HG03520 (cell line): ENCODE measurements at regions not wholly inside any gene's neighbourhood (a gene's known extent, or its start where the extent isn't known, plus 50 kb on each side); places are given as distances from the start of the nearest gene placed in this dataset.

Experiments
- ATAC-seq: cut with Tn5 transposase; IDR thresholded peaks from one replicate; pipeline ENCODE4 v1.9.1; 2021; ENCODE audit warnings: mild to moderate bottlenecking, moderate library complexity; ENCODE audit not compliant: unreplicated experiment

DNA sequence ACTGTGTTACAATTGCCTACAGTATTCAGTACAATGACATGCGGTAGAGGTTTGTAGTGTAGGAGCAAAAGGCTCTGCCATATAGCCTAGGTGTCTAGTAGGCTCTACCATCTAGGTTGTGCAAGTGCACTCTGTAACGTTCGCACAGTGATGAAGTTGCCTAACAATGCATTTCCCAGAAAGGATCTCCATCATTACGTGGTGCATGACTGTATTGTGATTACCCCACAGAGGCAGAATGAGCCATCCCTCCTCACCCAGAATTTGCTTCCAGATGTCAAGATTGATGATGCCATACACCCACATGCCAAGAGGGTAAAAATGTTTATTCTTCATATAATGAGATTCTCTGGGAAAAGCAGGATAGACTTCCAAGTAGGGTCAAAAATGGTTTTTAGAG, 199.3 kb upstream of the CTTNBP2NL start:
- ATAC-seq = no peak

DNA sequence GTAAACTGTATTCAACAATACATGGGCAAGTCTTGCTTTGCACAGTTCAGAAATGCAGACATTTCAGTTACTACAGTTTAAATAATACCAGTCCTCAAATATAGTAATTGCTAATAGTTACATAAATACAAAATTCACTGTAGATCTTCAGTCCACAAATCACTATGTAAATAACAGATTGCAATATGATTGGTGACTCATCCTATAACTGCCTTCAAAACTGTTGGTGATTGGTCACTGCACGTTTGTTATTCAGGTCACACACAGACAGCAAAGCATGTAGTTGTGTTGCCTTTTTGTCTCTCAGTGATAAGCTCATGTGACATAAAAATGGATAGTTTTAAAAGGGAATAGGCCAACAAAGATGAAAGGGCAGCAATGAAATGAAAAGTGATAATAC, 186.5 kb upstream of the CTTNBP2NL start:
- ATAC-seq = no peak

DNA sequence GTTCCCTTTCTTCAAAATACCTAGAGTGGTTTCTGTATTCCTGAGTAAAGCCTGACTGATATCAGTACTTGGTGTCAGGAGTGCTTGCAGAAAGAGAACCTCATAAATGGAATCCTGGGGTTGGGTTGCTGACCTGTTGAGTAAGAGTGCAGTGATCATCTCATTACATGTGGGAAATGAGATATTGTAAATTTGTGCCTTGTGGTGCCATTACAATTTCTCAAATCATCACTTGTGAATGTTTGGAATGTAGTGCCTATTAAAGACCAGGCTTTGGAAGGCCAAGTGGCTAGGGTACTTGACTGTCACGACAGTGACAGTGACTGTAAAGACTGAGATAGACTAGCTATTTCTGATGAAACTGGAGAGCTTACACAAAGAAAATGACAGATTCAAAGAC, 176.7 kb upstream of the CTTNBP2NL start:
- no peak for ATAC-seq

DNA sequence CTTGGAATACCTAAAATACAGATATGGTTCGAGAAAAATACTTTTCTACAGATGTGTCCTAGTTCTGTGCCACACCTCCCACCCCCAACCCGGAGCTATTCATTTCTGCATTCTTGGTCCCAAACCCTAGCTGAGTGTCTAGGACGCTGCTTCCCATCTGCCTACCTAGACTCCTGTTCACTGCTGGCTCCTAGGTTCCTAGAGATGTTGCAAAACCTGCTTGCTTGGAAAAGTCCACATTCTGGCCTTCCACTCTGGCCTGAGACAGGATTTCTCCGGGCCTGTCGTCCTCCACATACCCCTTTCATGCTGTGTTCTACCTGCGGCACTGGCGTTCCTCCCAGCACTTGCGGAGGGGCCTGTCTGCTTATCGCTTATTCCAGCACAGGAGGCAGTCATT, 165.8 kb upstream of the CTTNBP2NL start:
- no peak for ATAC-seq

DNA sequence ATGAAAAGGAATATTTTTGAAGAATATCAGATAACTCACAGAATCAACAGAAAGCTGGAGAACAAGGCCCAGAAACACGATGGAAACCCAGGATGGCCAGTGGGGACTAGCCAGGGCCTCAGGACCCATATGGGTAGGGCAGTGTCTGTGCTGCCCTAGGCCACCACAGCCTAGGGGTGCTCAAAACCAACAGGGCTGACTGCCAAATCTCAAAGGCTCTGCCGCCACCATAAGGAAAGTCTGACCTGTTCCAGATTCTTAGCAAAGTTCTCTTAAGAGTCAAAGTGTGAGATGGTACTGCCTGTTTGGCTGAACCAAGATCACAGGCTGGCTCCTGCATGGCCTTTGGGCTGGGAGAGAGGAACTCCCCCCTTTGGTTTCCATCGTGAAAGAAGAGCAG, 164.7 kb upstream of the CTTNBP2NL start:
- no peak for ATAC-seq

DNA sequence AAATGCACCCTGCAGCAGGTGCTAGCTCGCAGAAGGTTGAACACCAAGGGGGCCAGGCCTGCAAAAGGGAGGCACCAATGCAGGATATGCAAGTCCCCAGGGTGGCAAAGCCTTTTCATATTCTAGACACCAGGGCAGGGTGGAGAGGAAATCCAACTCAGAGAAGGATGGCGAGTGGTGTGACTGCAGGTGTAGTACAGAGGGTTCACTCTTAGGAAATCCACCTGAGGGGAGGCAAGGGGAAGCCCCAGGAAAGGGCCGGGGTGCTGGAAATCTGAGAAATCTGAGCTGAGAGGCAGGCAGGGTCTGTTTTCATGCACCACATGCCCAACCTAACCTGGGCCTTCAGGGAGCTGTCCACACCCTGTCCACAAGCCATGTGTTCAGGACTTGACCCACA, 163.2 kb upstream of the CTTNBP2NL start:
- no peak for ATAC-seq

DNA sequence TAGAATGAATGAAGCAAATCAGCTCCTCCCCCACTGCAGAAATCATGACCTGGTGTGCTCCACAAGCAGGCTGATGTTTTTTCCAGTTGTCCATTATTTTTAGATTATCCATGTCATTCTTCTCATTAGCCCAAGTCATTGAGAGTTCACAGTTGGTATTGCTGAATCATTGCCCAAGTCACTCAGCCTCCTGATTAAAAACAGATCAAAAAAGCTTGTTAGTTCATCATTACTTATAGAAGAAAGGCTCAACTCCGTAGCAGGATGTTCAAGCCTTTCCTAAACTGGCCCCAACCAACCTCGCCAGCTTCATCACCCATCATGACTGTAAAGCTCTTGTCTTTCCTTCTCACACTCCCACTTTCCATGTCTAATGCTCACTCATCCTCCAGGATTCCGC, 161.3 kb upstream of the CTTNBP2NL start:
- ATAC-seq = no peak

DNA sequence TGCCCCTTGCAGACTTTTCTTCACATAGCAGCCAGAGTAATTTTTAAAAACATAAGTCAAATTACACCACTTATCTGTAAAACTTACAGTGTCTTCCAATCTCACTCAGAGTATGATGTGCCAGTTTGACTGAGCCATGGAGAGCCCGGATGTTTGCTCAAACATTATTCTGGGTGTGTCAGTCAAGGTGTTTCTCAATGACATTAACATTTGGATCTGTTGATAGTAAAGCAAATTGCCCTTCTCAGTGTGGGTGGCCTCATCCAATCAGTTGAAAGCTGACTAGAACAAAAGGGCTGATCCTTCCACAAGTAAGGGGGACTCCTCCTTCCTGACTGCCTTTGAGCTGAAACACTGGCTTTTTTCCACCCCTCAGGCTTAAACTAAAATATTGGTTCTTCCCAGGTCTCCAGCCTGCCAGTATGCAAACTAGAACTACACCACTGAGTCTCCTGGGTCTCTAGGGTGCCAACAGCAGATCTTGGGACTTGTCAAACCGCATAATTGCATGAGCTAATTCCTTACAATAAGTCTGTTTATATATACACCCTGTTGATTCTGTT, 157.9 kb upstream of the CTTNBP2NL start:
- no peak for ATAC-seq

DNA sequence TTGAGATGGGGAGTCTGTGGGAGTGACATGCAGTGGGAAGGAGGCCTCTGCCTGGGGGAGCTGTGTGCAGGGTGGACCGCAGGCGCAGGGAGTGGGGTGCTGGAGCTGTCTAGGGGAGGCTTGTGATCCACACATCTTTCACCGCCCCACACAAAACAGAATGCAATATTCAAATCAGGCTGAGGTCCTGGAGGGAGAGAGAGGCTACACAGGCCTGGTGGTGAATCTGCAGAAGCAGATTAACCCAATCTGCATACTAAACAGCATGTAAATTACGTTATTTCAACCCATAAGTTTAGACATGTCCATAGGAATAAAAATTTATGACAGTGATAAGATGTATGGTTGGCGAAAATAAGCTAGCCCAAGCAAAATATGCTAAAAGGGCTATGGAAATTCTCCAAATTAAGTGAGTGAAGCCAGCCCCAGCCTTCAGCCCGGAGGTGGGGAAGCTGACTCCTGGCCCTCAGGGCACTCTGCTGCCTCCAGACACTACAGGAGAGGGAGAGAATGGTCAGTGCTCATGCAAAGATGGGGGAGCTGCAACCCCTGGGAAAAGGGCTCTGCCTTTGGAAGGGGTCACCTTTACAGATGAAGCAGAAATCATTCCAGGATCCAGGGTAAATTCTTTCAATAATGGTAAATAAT, 156.2 kb upstream of the CTTNBP2NL start:
- no peak for ATAC-seq

DNA sequence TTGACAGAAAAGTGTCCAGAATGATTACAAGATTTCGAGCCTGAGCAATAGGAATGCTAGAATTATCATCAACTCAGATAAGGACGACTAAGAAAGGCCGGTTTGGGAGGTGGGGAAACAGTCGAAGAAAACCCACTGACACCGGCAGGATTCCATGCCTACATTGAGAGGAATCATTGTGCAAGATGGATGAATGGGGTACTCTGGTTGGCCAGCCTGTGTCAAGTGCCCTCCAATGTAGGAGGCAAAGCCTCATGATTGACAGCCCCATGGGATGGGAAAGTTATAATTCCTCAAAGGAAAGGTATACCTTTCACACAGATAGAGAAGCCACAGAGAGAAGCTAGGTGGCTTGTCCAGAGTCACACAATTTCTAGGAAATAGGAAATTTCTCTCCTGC, 153.5 kb upstream of the CTTNBP2NL start:
- no peak for ATAC-seq

DNA sequence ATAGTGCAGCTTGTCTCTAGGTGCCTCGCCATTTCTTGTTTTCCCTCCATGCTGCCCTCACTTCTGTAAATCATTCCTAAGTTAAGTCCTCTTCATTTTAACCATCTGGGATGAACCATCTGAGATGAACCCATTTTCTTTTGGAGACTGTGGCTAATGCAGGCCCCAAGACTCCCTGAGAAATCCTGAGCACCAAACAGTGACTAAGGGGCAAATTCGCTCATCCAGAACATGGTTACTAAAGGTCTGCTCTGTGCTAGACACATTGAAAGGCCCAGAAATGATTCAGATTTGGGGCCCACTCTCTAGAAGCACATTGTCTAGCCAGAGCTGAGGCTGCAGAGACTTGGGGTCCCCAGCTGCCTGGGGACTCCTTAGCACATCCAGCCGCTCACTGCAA, 151.9 kb upstream of the CTTNBP2NL start:
- ATAC-seq = no peak

DNA sequence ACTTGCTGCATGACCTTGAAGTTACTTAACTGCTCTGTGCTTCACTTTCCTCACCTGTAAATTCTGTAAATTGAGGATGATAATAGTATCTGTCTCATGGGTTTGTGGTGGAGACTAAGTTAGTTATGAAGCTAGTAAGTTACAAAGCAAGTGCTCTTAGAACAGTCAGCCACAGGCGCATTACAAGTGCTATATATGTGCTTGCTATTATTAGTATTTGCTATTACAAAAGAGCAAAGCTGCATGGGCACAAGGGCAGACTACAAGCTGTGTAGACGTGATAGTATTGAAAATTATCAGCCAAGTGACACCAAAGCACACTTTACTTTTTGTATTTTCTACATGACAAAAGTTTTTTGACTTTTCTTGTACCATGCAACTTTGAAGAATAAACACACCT, 150.9 kb upstream of the CTTNBP2NL start:
- no peak for ATAC-seq

DNA sequence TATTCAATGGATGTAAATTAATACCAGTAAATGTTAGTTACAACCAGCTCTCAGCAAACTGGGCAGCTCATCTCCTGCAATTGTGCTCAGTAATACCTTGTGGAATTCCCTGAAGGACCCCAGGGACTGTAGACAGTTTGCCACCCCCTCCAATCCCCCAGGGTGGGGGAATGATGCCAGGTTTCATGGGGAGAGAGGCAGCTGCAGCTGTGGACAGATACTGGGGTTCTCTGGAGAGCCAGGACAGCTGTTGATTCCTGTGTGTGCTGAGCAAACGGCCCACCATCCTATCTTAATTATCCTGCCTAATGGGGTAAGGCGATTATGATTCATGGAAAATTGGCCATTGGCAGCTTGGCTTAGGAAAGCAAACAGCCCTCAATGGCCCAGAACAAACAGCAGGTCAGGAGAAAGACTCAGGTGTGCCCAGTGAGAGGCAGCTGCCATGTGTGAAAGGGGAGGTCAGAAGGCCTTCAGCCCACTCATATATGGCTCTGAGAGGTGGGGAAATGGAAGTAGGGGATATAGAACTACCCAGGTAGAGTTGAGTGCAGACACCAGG, 148.9 kb upstream of the CTTNBP2NL start:
- ATAC-seq = no peak

DNA sequence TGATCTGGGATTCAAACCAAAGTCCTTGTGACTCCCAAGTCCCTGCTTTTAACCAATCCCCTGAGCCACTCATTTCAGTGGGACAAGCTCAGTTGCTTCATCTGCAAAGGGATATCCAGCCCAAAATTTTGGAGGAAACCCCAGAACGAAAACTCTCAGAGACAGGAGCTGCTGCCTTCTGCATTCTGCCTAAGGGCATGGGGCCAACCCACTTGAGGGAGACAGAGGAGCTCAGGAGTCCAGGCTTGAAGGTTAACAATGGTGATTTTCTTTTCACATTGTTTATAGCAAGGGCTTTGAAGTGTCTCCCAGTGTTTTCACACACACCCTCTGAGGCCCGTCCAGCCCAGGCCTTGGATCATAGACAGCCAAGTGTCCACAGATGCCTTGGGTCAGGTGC, 148.1 kb upstream of the CTTNBP2NL start:
- ATAC-seq = no peak

DNA sequence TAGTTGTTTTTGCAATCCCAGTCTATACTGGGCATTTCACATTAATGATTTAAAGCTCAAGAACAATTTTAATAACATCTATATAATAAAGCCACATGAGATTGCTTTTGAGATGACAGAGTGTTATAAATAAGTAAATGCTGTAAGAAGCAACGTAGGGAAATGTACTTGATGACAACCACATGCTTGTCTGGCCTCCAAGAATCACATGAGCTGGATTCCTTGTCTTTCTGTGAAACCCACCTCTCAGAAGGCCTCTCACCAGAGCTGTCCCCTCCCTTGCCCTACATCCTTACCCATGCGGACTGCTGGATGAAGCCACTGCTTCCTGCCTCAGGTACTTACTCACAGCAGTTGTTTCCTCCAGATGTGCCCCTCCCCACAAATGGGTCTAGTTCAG, 145.1 kb upstream of the CTTNBP2NL start:
- ATAC-seq = no peak

DNA sequence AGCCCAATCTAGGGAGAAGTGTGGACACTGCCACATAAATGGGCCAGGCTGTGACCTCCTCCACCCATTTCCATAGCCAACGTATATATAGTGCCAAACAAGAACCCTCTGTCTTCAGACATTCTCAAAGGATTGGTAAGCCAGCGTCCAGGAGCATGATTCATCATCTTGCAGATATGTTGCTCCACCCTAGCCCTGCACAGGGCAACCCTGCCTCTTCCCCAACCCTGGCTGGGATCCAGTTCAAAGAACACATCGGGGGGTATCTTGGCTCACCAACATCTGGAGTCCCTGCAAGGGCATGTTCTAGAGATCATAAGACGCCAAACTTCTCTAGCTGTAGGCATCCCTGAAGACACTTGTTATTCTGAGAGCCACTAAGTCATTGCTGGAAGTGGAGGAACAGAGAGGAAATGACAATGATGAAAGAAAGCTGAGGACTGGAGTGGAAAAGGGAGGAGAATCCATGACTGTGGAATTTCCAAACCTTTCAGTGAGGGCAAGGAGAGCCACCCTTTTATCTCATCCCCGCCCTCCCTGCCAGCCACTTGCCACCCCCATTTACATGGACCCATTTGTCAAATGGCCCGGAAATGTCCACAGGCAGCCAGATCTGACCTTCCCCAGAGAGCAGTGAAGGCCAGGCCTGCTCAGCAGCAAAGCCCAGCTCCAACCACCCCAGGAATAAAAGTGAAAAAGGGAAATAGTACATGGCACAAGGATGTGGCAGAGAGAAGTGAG, 144.1 kb upstream of the CTTNBP2NL start:
- ATAC-seq = no peak

DNA sequence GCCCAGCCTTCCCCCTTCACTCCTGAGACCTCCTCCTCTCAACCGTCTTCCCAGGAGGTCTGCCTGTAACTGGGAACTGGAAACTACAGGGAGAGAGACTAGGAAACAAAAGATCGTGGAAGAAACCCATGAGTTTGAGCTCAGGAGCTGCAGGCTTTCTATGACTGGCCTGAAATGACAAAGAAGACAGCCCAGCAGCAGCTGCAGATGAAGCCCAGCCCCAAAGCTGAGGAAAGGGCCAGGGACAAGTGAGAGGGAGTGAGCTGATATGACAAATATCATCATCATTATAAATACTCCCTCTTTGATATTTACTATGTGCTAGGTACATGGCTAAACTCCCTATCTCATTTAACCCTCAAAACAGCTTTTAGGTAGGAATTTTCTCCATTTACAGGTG, 142.6 kb upstream of the CTTNBP2NL start:
- ATAC-seq = no peak

DNA sequence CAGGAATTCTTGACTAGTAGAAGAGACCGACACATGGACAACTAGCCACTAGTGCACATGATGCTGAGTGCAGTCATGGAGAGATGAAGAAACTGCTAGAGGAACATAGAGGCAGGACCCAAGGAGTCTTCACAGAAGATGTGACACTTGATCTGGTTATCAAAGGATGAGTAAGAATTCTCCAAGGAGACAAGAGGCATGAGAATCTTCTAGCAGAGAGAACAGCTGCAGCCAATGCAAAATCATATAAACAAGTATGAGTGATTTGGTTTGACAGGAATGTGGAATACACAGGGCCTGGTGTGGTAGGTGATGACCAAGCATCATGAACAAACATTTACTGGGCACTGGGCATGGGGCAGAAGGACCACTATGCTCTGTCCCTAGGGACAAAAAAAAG, 140.9 kb upstream of the CTTNBP2NL start:
- no peak for ATAC-seq

DNA sequence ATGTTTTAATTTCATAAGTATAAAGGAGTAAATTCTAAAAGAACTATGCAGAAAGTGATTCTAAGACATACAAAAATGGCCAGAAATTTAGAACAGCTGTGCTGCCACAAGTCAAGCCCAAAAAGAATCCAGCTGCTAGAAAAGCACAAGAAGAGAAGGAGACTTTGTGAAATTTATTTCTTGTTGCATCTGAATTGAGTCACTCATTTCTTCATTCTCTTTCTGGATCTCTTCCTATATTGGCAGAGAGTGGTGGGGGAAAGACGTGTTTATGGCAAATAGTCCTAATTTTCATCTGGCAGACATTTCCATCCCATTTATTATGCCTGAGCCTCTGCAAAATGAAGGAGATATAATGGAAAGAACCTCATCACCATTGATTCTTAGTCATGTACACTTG, 139.6 kb upstream of the CTTNBP2NL start:
- no peak for ATAC-seq

DNA sequence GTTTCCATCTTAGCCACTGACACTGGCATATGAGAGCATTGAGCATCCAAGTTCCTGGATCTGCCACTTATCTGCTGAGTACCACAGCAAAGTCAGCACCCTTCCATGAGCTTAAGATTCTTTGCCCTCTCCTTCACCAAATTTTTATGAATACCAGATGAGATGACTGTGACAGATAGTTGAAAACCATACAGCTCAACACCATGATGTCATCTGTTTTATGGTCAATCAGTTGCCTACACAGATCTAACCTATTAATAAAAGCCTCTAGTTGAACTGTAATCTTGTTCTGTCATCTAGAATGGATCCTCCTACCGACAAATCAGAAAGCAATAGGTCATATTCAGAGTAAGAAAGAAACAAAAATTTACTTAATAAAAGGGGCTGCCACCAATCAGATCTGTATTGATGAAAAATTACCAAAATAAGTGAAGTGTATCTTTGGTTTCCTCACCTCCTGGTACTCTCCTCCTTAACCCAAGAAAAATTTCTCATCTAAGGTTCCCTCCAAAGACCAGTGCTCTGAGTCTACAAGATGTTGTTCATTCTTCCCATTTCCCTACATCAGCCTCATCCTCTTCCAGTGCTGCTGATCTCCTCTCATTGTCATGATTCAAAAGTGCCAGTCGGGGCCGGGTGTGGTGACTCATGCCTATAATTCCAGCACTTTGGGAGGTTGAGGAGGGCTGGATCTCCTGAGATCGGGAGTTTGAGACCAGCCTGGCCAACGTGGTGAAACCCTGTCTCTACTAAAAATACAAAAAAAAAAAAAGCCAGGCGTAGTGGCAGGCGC, 138.8 kb upstream of the CTTNBP2NL start:
- ATAC-seq = no peak

DNA sequence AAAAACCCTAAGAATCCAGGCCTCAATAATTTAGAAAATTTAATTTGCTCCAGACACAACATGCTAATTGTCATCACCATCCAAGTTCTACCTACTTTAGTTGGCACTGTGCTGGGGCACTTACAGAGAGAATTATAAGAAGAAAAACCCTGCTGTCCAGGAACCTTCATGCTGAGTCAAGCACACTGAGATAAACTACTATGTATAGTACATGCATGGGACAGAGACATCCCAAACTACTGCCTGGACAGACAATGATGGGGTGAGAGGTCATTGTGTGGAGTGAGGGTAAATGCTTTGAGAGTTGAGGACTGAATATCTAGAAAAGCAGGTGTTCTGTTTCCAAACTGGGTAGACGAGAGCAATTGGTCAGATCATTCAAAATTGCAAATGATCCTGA, 135.3 kb upstream of the CTTNBP2NL start:
- ATAC-seq = no peak
